ENCODE measurements at regions not wholly inside any gene's neighbourhood (a gene's known extent, or its start where the extent isn't known, plus 50 kb on each side); places are given as distances from the start of the nearest gene placed in this dataset.

DNA sequence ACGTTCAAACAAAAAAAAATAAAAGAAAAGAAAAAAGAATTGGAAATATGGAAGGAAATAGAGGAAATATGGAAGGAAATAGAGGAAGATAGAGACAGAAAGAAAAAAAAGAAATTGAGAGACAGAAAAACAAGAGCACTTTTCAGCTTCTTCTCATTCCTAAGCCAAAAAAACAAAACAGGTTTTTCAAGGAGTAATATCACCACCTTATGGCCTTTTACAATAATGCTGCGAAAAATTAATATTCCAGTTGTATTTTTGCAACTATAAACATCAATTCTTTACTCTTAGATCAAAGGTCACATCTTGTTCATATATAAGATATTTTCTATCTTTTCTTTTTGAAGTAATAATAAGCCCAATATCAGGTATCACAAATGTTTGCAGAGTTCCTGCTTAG is 328.3 kb downstream of the FAT3 start:
- no peaks in the 10 kb centered on the region for H3K9me3 ChIP-seq (ENCODE audit: control insufficient read depth, low read depth, low read length)
- no peaks in the 10 kb centered on the region; a peak in 1 of 5 replicates for H3K9me3 Mint-ChIP-seq
- peaks cover 0 to 4% (median 1%) of the 10 kb centered on the region in 3 experiments; a peak in 2 of 7 replicates for H3K36me3 Mint-ChIP-seq (ENCODE audit: insufficient read depth in 1 of 3, low read depth in 3 of 3)
- no peak overlapping the region for H2BK20ac ChIP-seq (ENCODE audit: low read depth, low read length, poor library complexity, severe bottlenecking)
- no peak overlapping the region for H3K9ac ChIP-seq (ENCODE audit: extremely low read depth, insufficient read length, low read length)
- WGBS (ENCODE audit: extremely low coverage, insufficient read length, low lambda C conversion rate), result no CpG with 5 or more reads among the region's 2 CpGs
- H4K20me1 ChIP-seq (ENCODE audit: control insufficient read depth, insufficient read depth, insufficient read length), result no peaks in the 10 kb centered on the region
- no peak overlapping the region for H3K4ac ChIP-seq (ENCODE audit: low read depth, low read length)
- no peak overlapping the region for H3K4me3 Mint-ChIP-seq
- H3T11ph ChIP-seq (ENCODE audit: low read length), result no peak overlapping the region
- no peak overlapping the region for H4K91ac ChIP-seq (ENCODE audit: insufficient read length, low read depth, low read length)
- peaks cover 35 to 39% of the 10 kb centered on the region in 2 experiments for H3K4me1 Mint-ChIP-seq
- no peak overlapping the region for H4K8ac ChIP-seq (replicated peaks; ENCODE audit: insufficient read length, low read depth, low read length)
- no peak overlapping the region for H2BK12ac ChIP-seq (ENCODE audit: insufficient read length, low read depth, low read length)
- H3K79me1 ChIP-seq (ENCODE audit: insufficient read depth, low read depth, low read length, poor library complexity, severe bottlenecking), result no peaks in the 10 kb centered on the region
- no peaks in the 10 kb centered on the region; the same call in 1 of the 2 replicates for H3K79me2 ChIP-seq (ENCODE audit: insufficient read depth, low read length)
- no peak overlapping the region for H3K56ac ChIP-seq (ENCODE audit: insufficient read length, low read depth, low read length)
- no peak overlapping the region for H2BK5ac ChIP-seq (ENCODE audit: insufficient read length, low read length)
- H3K14ac ChIP-seq (ENCODE audit: insufficient read depth, low read length), result no peak overlapping the region
- H3K18ac ChIP-seq (ENCODE audit: insufficient read length, low read depth, low read length), result no peak overlapping the region
- no peak overlapping the region for H3K27ac Mint-ChIP-seq
- no peak overlapping the region for H3K4me2 ChIP-seq (ENCODE audit: insufficient read depth, insufficient read length, low read length)
- H2BK120ac ChIP-seq (ENCODE audit: low read depth, low read length, poor library complexity, severe bottlenecking), result no peak overlapping the region
- H4K5ac ChIP-seq (ENCODE audit: insufficient read length, low read depth, low read length), result no peak overlapping the region
- DNase-seq, result no peak
- H3K27me3 ChIP-seq (ENCODE audit: insufficient read depth, low read length), result no peaks in the 10 kb centered on the region
- H2AK5ac ChIP-seq (ENCODE audit: insufficient read length, low read length), result no peak overlapping the region
- H3K27ac ChIP-seq (ENCODE audit: insufficient read length, low read depth, low read length), result no peak overlapping the region
- H3K23ac ChIP-seq (ENCODE audit: insufficient read length, low read depth, low read length), result no peak overlapping the region
- H3K23me2 ChIP-seq (ENCODE audit: insufficient read length, low read depth, low read length, poor library complexity, severe bottlenecking), result no peaks in the 10 kb centered on the region
- H3K4me1 ChIP-seq (ENCODE audit: insufficient read depth, low read length), result peaks cover 6% of the 10 kb centered on the region; the same call in 1 of the 2 replicates
- no peak overlapping the region for H2AFZ ChIP-seq (ENCODE audit: low read length)
- TF ChIP-seq, protein P1, sequence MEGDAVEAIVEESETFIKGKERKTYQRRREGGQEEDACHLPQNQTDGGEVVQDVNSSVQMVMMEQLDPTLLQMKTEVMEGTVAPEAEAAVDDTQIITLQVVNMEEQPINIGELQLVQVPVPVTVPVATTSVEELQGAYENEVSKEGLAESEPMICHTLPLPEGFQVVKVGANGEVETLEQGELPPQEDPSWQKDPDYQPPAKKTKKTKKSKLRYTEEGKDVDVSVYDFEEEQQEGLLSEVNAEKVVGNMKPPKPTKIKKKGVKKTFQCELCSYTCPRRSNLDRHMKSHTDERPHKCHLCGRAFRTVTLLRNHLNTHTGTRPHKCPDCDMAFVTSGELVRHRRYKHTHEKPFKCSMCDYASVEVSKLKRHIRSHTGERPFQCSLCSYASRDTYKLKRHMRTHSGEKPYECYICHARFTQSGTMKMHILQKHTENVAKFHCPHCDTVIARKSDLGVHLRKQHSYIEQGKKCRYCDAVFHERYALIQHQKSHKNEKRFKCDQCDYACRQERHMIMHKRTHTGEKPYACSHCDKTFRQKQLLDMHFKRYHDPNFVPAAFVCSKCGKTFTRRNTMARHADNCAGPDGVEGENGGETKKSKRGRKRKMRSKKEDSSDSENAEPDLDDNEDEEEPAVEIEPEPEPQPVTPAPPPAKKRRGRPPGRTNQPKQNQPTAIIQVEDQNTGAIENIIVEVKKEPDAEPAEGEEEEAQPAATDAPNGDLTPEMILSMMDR (conservative IDR thresholded peaks at IDR 0.05), result peak; percentile 59
- H2BK15ac ChIP-seq (ENCODE audit: low read depth, low read length), result no peak overlapping the region
- H3K27me3 Mint-ChIP-seq (ENCODE audit: low read depth), result no peaks in the 10 kb centered on the region
